IMR-90 (cell line): ENCODE measurements at regions not wholly inside any gene's neighbourhood (a gene's known extent, or its start where the extent isn't known, plus 50 kb on each side); places are given as distances from the start of the nearest gene placed in this dataset.

Experiments used
- ATAC-seq: fragments of 200-7000 bp; cut with Tn5 transposase; 2 replicates; pipeline ENCODE4 v1.9.1; 2020; ENCODE audit warnings: low read depth, mild to moderate bottlenecking, moderate library complexity
- BruUV-seq: library from RNA; stranded (reverse); fragments of 400-500 nt; replicated peaks from 2 replicates; lab custom pipeline; 2021; lab: Mats Ljungman, UMichigan
- CTCF ChIA-PET: fragments of 300-600 bp; formaldehyde crosslinking; extraction: SDS; loops from one replicate; lab custom pipeline; 2021; ENCODE audit warnings: antibody characterized with exemption; lab: Yijun Ruan, JAX
- POLR2A ChIA-PET: fragments of 300-600 bp; sonication (Branson Sonifier 250); formaldehyde crosslinking; loops from one replicate; lab custom pipeline; 2022; ENCODE audit warnings: antibody characterized with exemption; ENCODE audit not compliant: unreplicated experiment; lab: Charles Lee
- DNase-seq: peaks from one replicate; pipeline ENCODE4 v3.0.0; 2013
- H2AFZ ChIP-seq: replicated peaks from 2 replicates; pipeline ENCODE3; 2013; ENCODE audit warnings: low read length, mild to moderate bottlenecking; ENCODE audit not compliant: poor library complexity
- H2AK5ac ChIP-seq: 2 replicates; pipeline ENCODE4 v1.6.1; 2013; ENCODE audit warnings: low read depth, low read length, inconsistent platforms
- H2AK9ac ChIP-seq: replicated peaks from 2 replicates; pipeline ENCODE3; 2013; ENCODE audit warnings: mild to moderate bottlenecking, low read depth, low read length, moderate library complexity; ENCODE audit not compliant: poor library complexity
- H2BK120ac ChIP-seq: 2 replicates; pipeline ENCODE4 v1.6.1; 2013; ENCODE audit warnings: low read depth, low read length, inconsistent platforms
- H2BK15ac ChIP-seq: 3 replicates; pipeline ENCODE4 v1.6.1; 2013; ENCODE audit warnings: low read depth, low read length, inconsistent platforms
- H2BK20ac ChIP-seq: 2 replicates; pipeline ENCODE4 v1.6.1; 2013; ENCODE audit warnings: low read depth, mild to moderate bottlenecking, inconsistent platforms, low read length, moderate library complexity
- H2BK5ac ChIP-seq: 2 replicates; pipeline ENCODE4 v1.6.1; 2013; ENCODE audit warnings: mild to moderate bottlenecking, low read depth, low read length, inconsistent platforms; ENCODE audit not compliant: poor library complexity, severe bottlenecking
- H3K14ac ChIP-seq: replicated peaks from 2 replicates; pipeline ENCODE4 v1.6.1; 2013; ENCODE audit warnings: low read depth, low read length, inconsistent platforms
- H3K18ac ChIP-seq: 2 replicates; pipeline ENCODE4 v1.6.1; 2013; ENCODE audit warnings: low read depth, low read length, control low read depth
- H3K23ac ChIP-seq: 2 replicates; pipeline ENCODE4 v1.6.1; 2013; ENCODE audit warnings: low read depth, low read length, inconsistent platforms
- H3K27ac ChIP-seq: 2 replicates; pipeline ENCODE4 v1.5.1; 2013; ENCODE audit warnings: mild to moderate bottlenecking, control low read depth, low read length; ENCODE audit not compliant: insufficient read depth
- H3K27me3 ChIP-seq: 2 replicates; pipeline ENCODE4 v1.6.1; 2013; ENCODE audit warnings: low read length; ENCODE audit not compliant: control insufficient read depth, insufficient read depth
- H3K36me3 ChIP-seq: 2 replicates; pipeline ENCODE4 v1.6.1; 2013; ENCODE audit warnings: low read length, mixed read lengths; ENCODE audit not compliant: control insufficient read depth, insufficient read depth
- H3K4ac ChIP-seq: 2 replicates; pipeline ENCODE4 v1.6.1; 2013; ENCODE audit warnings: low read depth, low read length, inconsistent platforms
- H3K4me1 ChIP-seq: 2 replicates; pipeline ENCODE4 v1.6.1; 2013; ENCODE audit warnings: low read length, mixed read lengths; ENCODE audit not compliant: control insufficient read depth, insufficient read depth
- H3K4me2 ChIP-seq: 2 replicates; pipeline ENCODE4 v1.6.1; 2013; ENCODE audit warnings: low read depth, mild to moderate bottlenecking, control low read depth, low read length, moderate library complexity
- H3K4me3 ChIP-seq: 2 replicates; pipeline ENCODE4 v1.5.1; 2013; ENCODE audit warnings: low read depth, mild to moderate bottlenecking, control low read depth, low read length, moderate library complexity; ENCODE audit not compliant: insufficient read depth
- H3K56ac ChIP-seq: 2 replicates; pipeline ENCODE4 v1.6.1; 2013; ENCODE audit warnings: low read length, inconsistent platforms; ENCODE audit not compliant: insufficient read depth; ENCODE audit errors: extremely low read depth
- H3K79me1 ChIP-seq, 2 experiments: 2 replicates each; pipeline ENCODE4 v1.6.1; 2013; ENCODE audit warnings: low read length in 2 of 2, inconsistent platforms in 1 of 2, low read depth in 1 of 2
- H3K9ac ChIP-seq: 2 replicates; pipeline ENCODE4 v1.6.1; 2013; ENCODE audit warnings: low read depth, low read length, control low read depth
- H3K9me1 ChIP-seq: 2 replicates; pipeline ENCODE4 v1.6.1; 2013; ENCODE audit warnings: low read length, inconsistent platforms; ENCODE audit not compliant: insufficient read depth
- H3K9me3 ChIP-seq: 2 replicates; pipeline ENCODE4 v1.6.1; 2013; ENCODE audit warnings: low read length; ENCODE audit not compliant: control insufficient read depth, insufficient read depth
- H4K20me1 ChIP-seq: 2 replicates; pipeline ENCODE4 v1.6.1; 2013; ENCODE audit warnings: low read length, inconsistent platforms; ENCODE audit not compliant: insufficient read depth
- H4K5ac ChIP-seq: 2 replicates; pipeline ENCODE4 v1.6.1; 2013; ENCODE audit warnings: mild to moderate bottlenecking, low read depth, low read length, control low read depth
- H4K8ac ChIP-seq, 2 experiments: 2 replicates each; pipeline ENCODE4 v1.6.1; 2013; ENCODE audit warnings: low read depth in 2 of 2, low read length in 2 of 2, control low read depth in 1 of 2, inconsistent platforms in 1 of 2
- H4K91ac ChIP-seq: 2 replicates; pipeline ENCODE4 v1.6.1; 2013; ENCODE audit warnings: low read depth, low read length, inconsistent platforms; ENCODE audit not compliant: insufficient read depth
- RCOR1 ChIP-seq: IDR thresholded peaks from 2 replicates; pipeline ENCODE4 v1.6.1; 2012; ENCODE audit warnings: mild to moderate bottlenecking, low read length, improper control_type of control experiment; ENCODE audit not compliant: insufficient replicate concordance
- dilution Hi-C: fragments of 300-500 bp; cut with HindIII; formaldehyde crosslinking; loops from one replicate; pipeline ENCODE4 v1.14.3; 2018; ENCODE audit warnings: low sequenced_read_pairs; ENCODE audit not compliant: unreplicated experiment
- in situ Hi-C: fragments of 300-500 bp; cut with MboI; formaldehyde crosslinking; loops from 3 replicates; pipeline ENCODE4 v1.14.3; 2019; ENCODE audit warnings: low sequenced_read_pairs, inconsistent platforms, mixed read lengths
- intact Hi-C: fragments of 100-400 bp; cut with micrococcal nuclease; formaldehyde crosslinking; loops from 2 replicates; pipeline ENCODE4 v1.10.0; 2022
- TF ChIP-seq, protein P1 (sequence below): fragments of 150-350 bp; IDR thresholded peaks from 2 replicates; pipeline ENCODE4 v1.6.1; 2016; ENCODE audit warnings: low read depth, mild to moderate bottlenecking, low read length, moderate library complexity, borderline replicate concordance
- TF ChIP-seq, protein P2 (sequence below): conservative IDR thresholded peaks from 2 replicates; pipeline ENCODE4 v1.5.1; 2012; ENCODE audit warnings: mild to moderate bottlenecking, low read depth, low read length, improper control_type of control experiment

DNA sequence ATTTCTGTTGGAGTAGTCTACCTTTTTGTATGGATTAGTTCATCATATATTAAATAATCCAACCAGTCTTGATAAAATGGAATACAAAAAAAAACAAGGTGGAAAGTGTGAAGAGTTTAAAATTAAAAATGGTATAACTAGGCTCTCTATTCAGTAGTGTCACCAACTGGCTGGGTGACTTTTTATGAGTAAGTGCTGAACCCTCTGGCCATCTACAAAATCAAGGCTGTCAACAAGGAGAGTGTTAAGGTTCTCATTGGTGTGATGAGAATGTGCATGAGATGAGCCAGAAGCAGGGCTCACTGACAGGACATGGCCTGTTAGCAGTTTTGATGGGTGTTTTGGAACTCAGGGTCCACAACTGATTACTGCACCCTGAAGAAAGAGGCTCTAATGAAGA, 343.2 kb downstream of the AASDHPPT start:
- 0 out of 2 replicates have a peak overlapping the region, but pooled peaks have one; percentile 8 for H2AK5ac ChIP-seq
- H4K5ac ChIP-seq = no peak overlapping the region
- TF ChIP-seq, protein P1, sequence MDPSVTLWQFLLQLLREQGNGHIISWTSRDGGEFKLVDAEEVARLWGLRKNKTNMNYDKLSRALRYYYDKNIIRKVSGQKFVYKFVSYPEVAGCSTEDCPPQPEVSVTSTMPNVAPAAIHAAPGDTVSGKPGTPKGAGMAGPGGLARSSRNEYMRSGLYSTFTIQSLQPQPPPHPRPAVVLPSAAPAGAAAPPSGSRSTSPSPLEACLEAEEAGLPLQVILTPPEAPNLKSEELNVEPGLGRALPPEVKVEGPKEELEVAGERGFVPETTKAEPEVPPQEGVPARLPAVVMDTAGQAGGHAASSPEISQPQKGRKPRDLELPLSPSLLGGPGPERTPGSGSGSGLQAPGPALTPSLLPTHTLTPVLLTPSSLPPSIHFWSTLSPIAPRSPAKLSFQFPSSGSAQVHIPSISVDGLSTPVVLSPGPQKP = no peak
- TF ChIP-seq, protein P2, sequence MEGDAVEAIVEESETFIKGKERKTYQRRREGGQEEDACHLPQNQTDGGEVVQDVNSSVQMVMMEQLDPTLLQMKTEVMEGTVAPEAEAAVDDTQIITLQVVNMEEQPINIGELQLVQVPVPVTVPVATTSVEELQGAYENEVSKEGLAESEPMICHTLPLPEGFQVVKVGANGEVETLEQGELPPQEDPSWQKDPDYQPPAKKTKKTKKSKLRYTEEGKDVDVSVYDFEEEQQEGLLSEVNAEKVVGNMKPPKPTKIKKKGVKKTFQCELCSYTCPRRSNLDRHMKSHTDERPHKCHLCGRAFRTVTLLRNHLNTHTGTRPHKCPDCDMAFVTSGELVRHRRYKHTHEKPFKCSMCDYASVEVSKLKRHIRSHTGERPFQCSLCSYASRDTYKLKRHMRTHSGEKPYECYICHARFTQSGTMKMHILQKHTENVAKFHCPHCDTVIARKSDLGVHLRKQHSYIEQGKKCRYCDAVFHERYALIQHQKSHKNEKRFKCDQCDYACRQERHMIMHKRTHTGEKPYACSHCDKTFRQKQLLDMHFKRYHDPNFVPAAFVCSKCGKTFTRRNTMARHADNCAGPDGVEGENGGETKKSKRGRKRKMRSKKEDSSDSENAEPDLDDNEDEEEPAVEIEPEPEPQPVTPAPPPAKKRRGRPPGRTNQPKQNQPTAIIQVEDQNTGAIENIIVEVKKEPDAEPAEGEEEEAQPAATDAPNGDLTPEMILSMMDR = no peak
- TF ChIP-seq RCOR1 = no peak
- intact Hi-C loops (no loop called here), dilution Hi-C loops (no loop called here), in situ Hi-C loops (no loop called here)
- H3K23ac ChIP-seq = no peak overlapping the region
- no peak overlapping the region for H4K8ac ChIP-seq
- POLR2A ChIA-PET = no interaction called here
- H2AFZ ChIP-seq = no peak overlapping the region
- no peak overlapping the region for H3K4me2 ChIP-seq
- no TSS peak for BruUV-seq
- peaks cover 3% of the 10 kb centered on the region; the same call in 1 of the 2 replicates for H3K4me1 ChIP-seq
- no peak overlapping the region for H2BK15ac ChIP-seq
- no peak overlapping the region for H3K4me3 ChIP-seq
- H2BK20ac ChIP-seq = no peak overlapping the region
- no peak overlapping the region for H3K27ac ChIP-seq
- no peak overlapping the region for H3K56ac ChIP-seq
- no peaks in the 10 kb centered on the region for H3K27me3 ChIP-seq
- H3K9ac ChIP-seq = no peak overlapping the region
- ATAC-seq (no peak), DNase-seq (no peak)
- CTCF ChIA-PET = no interaction called here
- peaks cover 5% of the 10 kb centered on the region; the same call in 1 of the 2 replicates for H3K9me1 ChIP-seq
- H3K79me1 ChIP-seq = no peaks in the 10 kb centered on the region
- H4K91ac ChIP-seq = no peak overlapping the region
- H3K36me3 ChIP-seq = no peaks in the 10 kb centered on the region
- H3K4ac ChIP-seq = no peak overlapping the region
- no peak overlapping the region for H2BK120ac ChIP-seq
- no peak overlapping the region for H2AK9ac ChIP-seq
- H3K14ac ChIP-seq = no peak overlapping the region; the same call in 1 of the 2 replicates
- H2BK5ac ChIP-seq = no peak overlapping the region
- H4K20me1 ChIP-seq = no peaks in the 10 kb centered on the region
- no peaks in the 10 kb centered on the region for H3K9me3 ChIP-seq
- H3K18ac ChIP-seq = no peak overlapping the region
